ENCODE measurements at regions not wholly inside any gene's neighbourhood (a gene's known extent, or its start where the extent isn't known, plus 50 kb on each side); places are given as distances from the start of the nearest gene placed in this dataset.
"Not testable (repeated sequence)": the region's sequence is repeated elsewhere in the genome, so short reads cannot be mapped to it uniquely, and the experiment has no call there.

DNA sequence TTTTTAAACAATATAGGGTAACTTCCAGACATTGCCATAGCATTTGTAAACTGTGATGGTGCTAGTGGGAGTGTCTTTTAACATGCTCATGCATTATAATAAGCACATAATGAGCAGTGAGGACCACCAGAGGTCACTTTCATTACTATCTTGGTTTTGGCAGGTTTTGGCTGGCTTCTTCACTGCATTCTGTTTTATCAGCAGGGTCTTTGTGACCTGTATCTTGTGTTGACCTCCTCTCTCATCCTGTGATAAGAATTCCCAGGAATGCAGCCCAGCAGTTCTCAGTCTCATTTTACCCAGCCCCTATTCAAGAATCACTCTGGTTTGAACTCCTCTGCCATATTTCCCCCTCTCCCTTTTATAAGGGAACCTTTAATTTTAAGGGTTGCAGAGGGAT is 91.3 kb downstream of the ZNF467 start:
- no peak for DNase-seq

- no peak for DNase-seq
These were observed 92.1 kb downstream of the ZNF467 start for GRCh38 chr7:149681274-149681673.

DNA sequence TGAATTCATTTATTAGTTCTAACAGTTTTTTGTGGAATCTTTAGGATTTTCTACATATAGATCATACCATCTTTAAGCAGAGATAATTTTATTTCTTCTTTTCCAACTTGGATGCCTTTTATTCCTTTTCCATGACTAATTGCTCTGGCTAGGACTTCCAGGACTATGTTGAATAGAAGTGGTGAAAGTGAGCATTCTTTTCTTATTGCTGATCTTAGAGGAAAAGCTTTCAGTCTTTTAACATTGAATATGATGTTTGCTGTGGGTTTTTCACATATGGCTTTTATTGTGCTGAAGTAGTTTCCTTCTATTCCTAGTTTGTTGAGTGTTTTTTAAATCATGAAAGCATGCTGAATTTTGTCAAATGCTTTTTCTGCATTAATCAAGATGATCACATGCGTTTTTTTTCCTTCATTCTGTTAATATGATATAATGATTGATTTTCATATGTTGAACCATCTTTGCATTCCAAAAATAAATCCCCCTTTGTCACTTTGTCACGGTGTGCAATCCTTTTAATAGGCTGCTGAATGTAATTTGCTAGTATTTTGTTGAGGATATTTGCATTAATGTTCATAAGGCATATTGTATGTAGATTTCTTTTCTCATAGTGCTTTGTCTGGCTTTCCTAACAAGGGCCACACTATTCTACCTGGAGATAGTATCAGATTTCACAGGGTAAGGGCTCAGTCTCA is 92.9 kb downstream of the ZNF467 start:
- no peak for DNase-seq

DNA sequence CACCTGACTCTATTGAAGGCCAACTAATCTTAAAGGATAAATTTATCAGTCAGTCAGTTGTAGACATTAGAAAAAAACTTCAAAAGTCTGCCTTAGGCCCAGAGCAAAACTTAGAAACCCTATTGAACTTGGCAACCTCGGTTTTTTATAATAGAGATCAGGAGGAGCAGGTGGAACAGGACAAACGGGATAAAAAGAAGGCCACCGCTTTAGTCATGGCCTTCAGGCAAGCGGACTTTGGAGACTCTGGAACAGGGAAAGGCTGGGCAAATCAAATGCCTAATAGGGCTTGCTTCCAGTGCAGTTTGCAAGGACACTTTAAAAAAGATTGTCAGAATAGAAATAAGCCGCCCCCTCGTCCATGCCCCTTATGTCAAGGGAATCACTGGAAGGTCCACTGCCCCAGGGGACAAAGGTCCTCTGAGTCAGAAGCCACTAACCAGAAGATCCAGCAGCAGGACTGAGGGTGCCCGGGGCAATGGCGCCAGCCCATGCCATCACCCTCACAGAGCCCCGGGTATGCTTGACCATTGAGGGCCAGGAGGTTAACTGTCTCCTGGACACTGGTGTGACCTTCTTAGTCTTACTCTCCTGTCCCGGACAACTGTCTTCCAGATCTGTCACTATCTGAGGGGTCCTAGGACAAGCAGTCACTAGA is 98.5 kb downstream of the ZNF467 start:
- DNase-seq = not testable (repeated sequence)

GRCh38 chr7:149673006-149673405 is 100.4 kb downstream of the ZNF467 start:
- no peak for DNase-seq

DNA sequence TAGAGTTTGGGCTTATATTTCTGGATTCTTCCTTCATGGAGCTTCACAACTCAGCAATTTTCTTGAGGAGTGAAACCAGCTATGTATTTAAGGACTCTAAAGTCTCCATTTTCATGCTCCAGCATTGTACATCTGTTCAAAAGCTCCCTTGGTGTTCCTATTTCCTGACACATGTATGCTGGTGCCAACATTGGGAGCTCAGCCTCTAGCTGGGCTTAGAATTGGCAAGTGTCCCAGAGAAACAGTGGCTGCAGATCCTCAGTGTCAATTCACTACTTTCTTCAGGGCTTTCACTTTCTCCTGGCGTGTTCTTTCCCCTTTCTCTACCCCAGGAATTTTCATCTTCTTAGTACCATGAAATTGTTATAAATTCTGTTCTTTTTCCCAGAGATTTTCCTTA is 103.1 kb downstream of the ZNF467 start:
- no peak for DNase-seq

DNA sequence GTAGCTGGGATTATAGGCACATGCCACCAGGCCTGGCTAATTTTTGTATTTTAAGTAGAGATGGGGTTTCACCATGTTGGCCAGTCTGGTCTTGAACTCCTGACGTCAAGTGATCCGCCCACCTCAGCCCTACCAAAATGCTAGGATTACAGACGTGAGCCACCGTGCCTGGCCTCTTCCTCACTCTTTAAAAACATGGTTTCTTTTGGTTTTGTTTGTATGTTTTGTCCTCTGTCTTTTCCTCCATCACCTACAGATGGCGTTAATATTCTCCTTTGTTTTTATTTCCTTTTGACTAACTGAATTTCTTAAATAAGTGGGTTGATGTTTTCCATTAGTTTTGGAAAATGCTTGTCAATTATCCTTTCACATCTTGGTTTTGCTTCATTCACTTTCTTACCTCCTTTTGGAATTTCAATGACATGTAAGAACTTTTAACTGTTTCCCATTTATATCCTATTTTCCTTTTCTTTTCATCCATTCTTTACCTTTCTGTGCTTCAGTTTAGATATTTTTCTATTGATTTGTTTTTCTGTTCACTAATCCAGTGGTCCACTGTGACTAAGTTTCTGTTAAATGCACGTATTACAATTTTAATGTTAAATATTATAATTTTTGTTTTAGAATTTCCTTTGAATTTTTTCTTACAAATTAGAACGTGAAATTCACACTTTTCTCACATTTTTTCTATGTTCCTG is 104.1 kb downstream of the ZNF467 start:
- DNase-seq = peak; percentile 37 to 39

GRCh38 chr7:149666360-149666945 is 106.9 kb downstream of the ZNF467 start:
- DNase-seq = no peak

DNA sequence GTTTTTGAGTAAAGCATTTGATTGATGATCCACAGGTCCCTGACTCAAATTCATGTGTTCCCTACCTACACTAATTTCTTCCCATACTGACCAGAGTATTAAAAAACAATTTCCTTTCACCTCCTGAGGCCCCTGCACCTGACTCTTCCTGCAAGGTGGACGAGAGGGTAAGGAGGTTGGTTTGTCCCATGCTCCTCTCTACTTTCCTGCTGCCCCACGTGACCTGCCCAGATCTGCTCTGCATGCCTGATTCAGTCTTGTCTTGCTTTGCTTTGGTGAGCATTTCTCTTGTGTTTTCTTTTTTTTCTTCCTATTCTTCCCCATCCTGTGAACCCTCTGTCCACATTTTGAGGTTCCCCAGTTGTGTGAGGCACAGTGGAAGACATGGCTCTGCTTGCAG is 107.8 kb downstream of the ZNF467 start:
- not testable (repeated sequence) for DNase-seq

DNA sequence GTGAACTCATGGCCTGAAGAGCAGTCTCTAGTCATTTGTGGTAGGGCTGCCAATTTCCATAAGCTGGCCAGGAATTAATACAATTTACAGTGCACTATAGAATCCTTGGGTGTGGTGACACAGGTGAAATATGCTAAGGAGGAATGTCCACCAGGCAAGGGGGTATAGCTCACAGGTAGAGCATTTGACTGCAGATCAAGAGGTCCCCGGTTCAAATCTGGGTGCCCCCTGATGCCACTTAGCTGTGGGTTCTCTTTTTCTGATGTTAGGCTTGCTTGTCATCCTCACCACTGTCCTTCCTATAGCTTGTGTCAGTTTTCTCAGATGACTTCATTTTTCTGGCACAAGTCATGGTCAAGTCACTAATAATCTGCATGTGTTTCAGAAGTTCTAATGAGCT is 108.7 kb downstream of the ZNF467 start:
- no peak for DNase-seq

- no peak for DNase-seq
These were observed 109.2 kb downstream of the ZNF467 start for GRCh38 chr7:149664176-149664575.

- DNase-seq = peak; percentile 72 to 79
These were observed 110.7 kb downstream of the ZNF467 start for GRCh38 chr7:149662591-149663095.

GRCh38 chr7:149655784-149656183 is 117.6 kb downstream of the ZNF467 start:
- no peak for DNase-seq

GRCh38 chr7:149654588-149654987 is 118.8 kb downstream of the ZNF467 start:
- DNase-seq = no peak

DNA sequence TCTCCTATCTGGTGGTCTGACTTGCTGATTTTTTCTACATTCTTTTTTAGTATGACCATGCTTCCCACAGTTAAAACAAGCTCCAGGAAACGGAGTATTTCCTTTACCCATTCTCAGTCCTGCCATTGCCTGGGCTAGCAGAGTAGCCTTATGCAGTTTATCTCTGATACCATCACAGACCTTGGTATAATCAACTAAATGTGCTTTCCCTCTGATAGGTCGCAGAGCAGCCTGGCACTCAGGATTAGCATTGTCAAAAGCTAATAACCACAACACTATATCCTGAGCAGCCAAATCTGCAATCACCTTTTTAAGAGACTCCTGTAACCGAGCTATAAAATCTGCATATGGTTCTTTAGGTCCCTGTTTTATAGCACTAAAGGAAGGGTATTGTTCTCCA is 123.2 kb downstream of the ZNF467 start:
- DNase-seq = not testable (repeated sequence)

DNA sequence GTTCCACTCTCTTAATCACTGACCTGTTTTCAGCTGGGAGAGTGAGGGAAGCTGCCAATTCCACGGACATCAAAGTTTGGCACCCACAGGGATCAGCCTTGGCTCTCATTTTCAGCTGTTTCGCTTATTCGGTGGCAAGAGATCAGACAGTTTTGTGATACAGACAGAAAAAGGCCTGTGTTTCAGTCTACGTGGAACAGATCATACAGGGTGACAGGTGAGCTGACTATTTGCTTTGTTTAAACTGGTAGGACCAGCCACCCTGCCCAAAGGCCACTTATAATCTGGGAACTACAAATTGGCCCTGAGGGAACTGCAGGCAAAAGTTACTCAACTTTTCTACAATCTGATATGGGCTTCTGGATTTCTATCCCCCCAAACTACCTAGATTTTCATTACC is 128.6 kb downstream of the ZNF467 start:
- no peak for DNase-seq

DNA sequence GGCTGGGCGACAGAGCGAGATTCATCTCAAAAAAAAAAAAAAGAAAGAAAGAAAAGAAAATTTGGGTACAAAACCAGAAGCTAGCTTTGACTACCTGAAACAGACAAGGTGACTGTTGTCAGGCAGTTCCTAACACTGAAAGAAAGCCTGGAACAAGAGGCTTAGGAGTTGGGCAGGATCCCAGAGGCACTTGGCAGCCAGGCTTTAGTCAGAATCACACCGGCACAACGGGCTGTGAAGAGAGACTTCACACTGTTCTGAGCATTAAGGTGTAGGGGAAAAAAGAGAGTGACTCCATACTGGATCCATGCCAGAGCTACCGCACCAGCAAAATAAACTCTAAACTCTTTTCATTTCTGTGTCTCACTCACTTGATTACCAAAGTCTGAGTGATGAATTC is 130.8 kb downstream of the ZNF467 start:
- DNase-seq = no peak

GRCh38 chr7:149638566-149639320 is 134.6 kb downstream of the ZNF467 start:
- no peak for DNase-seq

- no peak for DNase-seq
These were observed 135.3 kb downstream of the ZNF467 start for GRCh38 chr7:149637911-149638565.

GRCh38 chr7:149635561-149636329 is 137.6 kb downstream of the ZNF467 start:
- no peak for DNase-seq
